NCI-H446 (cell line): ENCODE measurements at regions not wholly inside any gene's neighbourhood (a gene's known extent, or its start where the extent isn't known, plus 50 kb on each side); places are given as distances from the start of the nearest gene placed in this dataset.

Experiments
- DNase-seq, 2 experiments: peaks; one replicate each; lab custom pipeline; 2025; lab: John Stamatoyannopoulos, UW

DNA sequence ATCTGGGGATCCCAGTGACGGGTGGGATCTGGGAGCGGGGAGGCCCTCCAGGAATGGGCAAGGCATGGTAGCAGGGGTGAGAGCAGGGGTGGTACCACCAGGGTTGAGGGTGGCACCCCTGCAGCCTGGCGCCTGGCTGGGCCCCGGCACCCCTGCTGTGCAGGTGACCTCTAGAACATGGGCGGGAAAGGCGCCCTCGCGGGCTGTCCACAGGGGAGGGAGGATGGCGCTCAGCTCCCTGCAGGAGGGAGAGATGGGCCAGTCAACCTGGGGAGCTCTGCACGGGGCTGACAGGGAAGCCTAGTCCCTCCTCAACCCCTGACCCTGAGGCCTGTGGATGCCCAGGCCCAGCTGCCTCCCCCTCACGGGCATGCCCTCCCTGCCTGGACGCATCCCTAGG lies 61.6 kb upstream of the SLCO4A1 start:
- DNase-seq: no peak

- DNase-seq: no peak
These were observed 61.0 kb upstream of the SLCO4A1 start for GRCh38 chr20:62581308-62581707.

- no peak for DNase-seq
These were observed 60.5 kb upstream of the SLCO4A1 start for GRCh38 chr20:62581806-62582205.

GRCh38 chr20:62583424-62583920 lies 58.8 kb upstream of the SLCO4A1 start:
- peak in 1 of 2 experiments; percentile 25 for DNase-seq

- no peak for DNase-seq
These were observed 57.4 kb upstream of the SLCO4A1 start for GRCh38 chr20:62584671-62585460.

GRCh38 chr20:62585461-62585970 lies 56.8 kb upstream of the SLCO4A1 start:
- no peak for DNase-seq

- no peak for DNase-seq
These were observed 55.5 kb upstream of the SLCO4A1 start for GRCh38 chr20:62586799-62587198.

GRCh38 chr20:62587757-62588402 lies 54.4 kb upstream of the SLCO4A1 start:
- DNase-seq: no peak

- no peak for DNase-seq
These were observed 53.7 kb upstream of the SLCO4A1 start for GRCh38 chr20:62588458-62589149.

- DNase-seq: no peak
These were observed 53.2 kb upstream of the SLCO4A1 start for GRCh38 chr20:62589150-62589498.

GRCh38 chr20:62589720-62590119 lies 52.6 kb upstream of the SLCO4A1 start:
- DNase-seq: no peak

DNA sequence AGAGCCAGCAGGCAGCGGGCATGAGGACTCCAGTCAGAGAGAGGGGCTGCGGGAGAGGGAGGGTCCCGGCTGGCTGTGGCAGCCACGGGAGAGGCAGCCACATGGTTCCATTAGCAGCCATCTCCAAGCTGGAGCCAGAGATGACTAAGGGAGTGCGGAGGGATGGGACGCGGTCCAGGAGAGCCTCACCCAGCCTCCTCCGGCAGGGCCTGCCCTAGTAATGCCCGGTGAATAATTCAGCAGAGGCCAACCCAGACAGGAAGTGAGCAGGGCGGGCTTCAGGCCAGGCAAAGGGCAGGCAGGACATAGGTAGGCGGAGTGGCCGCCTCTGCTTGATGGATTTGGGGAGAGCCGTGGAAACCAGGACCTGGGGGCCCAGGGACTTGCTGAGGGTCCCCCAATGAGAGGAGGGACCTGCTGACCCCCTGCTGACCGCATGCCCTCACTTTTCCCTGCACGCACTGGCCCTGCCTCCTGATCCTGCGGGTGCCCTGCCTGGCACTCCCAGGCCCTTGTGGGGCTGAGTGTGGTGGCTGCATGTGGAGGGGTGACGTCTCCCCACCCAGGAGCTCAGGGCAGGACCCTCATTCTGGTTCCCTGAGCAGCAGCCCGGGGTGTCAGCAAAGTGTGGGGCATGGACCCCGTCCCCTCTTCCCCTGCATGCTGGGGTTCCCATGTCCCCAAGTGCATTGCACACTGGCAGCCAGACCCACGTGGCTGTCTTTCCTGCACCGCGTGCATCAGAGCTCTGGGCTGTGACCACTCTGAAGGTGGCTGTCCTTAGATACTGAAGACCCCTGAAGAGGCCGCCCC lies 51.8 kb upstream of the SLCO4A1 start:
- DNase-seq: no peak

- no peak for DNase-seq
These were observed 51.2 kb upstream of the SLCO4A1 start for GRCh38 chr20:62591122-62591468.

- DNase-seq: no peak
These were observed 50.7 kb upstream of the SLCO4A1 start for GRCh38 chr20:62591591-62591990.
